ENCODE measurements at regions not wholly inside any gene's neighbourhood (a gene's known extent, or its start where the extent isn't known, plus 50 kb on each side); places are given as distances from the start of the nearest gene placed in this dataset.

DNA sequence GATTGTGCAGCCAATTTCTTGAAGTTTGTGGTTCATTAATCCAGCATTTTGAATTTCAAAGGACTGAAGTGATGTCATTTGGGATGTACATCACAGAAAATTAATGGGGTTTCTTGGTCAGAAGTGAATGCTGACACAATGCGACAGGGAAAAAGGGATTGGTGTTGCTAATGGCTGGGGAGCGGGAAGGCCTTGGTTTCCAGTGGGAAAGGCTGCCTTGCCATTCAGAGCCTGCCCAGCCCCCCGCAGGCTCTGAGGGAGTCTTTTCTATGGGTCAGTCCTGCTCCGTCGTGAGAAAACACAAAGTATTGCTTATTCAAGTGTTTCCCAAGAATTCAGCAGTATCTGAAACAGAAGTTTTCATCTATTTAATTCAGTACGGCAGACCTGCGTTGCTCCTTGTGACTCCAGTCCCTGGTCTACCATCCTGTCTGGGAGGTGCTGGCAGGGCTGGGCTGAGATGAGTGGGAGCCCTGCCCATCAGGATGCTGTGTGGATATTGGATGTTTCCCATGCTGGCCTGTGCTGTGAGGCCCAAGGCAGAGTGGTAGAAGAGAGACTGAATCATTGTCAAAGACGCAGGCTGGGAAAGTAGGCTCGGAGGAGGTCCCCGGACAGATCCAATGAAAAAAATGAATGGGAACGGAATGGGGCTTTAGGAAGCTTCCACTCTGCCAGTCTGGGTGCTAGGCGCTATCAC, 111.2 kb upstream of the KLHL25 start:
- TF ChIP-seq FOXM1 (IDR thresholded peaks at IDR 0.05; ENCODE audit: borderline replicate concordance, low read depth) (no peak), EGR1 (IDR thresholded peaks at IDR 0.05) (no peak), TAF1 (IDR thresholded peaks at IDR 0.05; ENCODE audit: low read depth) (no peak), TEAD4 (IDR thresholded peaks at IDR 0.05) (no peak), CREB1 (IDR thresholded peaks at IDR 0.05; ENCODE audit: low read depth) (no peak), EP300 (IDR thresholded peaks at IDR 0.05; ENCODE audit: borderline replicate concordance) (no peak), NFIC (IDR thresholded peaks at IDR 0.05) (no peak), CEBPB (IDR thresholded peaks at IDR 0.05) (no peak), ZBTB7A (IDR thresholded peaks at IDR 0.05; ENCODE audit: low read depth) (no peak), TCF12 (IDR thresholded peaks at IDR 0.05; ENCODE audit: low read depth) (no peak), RAD21 (IDR thresholded peaks at IDR 0.05; ENCODE audit: low read depth) (no peak), YY1 (IDR thresholded peaks at IDR 0.05; ENCODE audit: low read depth) (no peak)
- TF ChIP-seq, protein P1, sequence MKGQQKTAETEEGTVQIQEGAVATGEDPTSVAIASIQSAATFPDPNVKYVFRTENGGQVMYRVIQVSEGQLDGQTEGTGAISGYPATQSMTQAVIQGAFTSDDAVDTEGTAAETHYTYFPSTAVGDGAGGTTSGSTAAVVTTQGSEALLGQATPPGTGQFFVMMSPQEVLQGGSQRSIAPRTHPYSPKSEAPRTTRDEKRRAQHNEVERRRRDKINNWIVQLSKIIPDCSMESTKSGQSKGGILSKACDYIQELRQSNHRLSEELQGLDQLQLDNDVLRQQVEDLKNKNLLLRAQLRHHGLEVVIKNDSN (IDR thresholded peaks at IDR 0.05): no peak
- TF ChIP-seq, protein P2, sequence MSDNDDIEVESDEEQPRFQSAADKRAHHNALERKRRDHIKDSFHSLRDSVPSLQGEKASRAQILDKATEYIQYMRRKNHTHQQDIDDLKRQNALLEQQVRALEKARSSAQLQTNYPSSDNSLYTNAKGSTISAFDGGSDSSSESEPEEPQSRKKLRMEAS (IDR thresholded peaks at IDR 0.05): no peak
- TF ChIP-seq, protein P3, sequence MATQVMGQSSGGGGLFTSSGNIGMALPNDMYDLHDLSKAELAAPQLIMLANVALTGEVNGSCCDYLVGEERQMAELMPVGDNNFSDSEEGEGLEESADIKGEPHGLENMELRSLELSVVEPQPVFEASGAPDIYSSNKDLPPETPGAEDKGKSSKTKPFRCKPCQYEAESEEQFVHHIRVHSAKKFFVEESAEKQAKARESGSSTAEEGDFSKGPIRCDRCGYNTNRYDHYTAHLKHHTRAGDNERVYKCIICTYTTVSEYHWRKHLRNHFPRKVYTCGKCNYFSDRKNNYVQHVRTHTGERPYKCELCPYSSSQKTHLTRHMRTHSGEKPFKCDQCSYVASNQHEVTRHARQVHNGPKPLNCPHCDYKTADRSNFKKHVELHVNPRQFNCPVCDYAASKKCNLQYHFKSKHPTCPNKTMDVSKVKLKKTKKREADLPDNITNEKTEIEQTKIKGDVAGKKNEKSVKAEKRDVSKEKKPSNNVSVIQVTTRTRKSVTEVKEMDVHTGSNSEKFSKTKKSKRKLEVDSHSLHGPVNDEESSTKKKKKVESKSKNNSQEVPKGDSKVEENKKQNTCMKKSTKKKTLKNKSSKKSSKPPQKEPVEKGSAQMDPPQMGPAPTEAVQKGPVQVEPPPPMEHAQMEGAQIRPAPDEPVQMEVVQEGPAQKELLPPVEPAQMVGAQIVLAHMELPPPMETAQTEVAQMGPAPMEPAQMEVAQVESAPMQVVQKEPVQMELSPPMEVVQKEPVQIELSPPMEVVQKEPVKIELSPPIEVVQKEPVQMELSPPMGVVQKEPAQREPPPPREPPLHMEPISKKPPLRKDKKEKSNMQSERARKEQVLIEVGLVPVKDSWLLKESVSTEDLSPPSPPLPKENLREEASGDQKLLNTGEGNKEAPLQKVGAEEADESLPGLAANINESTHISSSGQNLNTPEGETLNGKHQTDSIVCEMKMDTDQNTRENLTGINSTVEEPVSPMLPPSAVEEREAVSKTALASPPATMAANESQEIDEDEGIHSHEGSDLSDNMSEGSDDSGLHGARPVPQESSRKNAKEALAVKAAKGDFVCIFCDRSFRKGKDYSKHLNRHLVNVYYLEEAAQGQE (IDR thresholded peaks at IDR 0.05; ENCODE audit: low read depth): no peak

DNA sequence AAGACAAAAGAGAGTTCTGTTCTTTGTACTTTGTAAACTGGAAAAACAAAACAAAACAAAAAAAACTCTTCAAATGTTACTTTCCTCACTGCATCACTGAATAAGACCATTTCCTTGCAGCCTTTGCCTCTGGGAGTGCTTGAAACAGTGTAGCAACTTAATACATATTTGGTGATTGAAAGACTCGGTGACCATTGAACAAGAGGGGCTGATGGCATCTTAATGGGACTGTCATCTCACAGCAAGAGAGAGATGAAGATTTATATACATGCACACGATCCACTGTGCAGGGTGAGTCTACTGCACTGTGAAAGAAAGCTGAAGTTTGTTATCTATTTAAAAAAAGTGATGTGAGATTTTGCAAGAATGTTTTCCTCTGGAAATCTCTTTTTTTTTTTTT, 111.9 kb upstream of the KLHL25 start:
- TF ChIP-seq YY1 (IDR thresholded peaks at IDR 0.05; ENCODE audit: low read depth): no peak
- TF ChIP-seq ZBTB7A (IDR thresholded peaks at IDR 0.05; ENCODE audit: low read depth): no peak
- TF ChIP-seq TCF12 (IDR thresholded peaks at IDR 0.05; ENCODE audit: low read depth): no peak
- no peak for TF ChIP-seq TAF1 (IDR thresholded peaks at IDR 0.05; ENCODE audit: low read depth)

DNA sequence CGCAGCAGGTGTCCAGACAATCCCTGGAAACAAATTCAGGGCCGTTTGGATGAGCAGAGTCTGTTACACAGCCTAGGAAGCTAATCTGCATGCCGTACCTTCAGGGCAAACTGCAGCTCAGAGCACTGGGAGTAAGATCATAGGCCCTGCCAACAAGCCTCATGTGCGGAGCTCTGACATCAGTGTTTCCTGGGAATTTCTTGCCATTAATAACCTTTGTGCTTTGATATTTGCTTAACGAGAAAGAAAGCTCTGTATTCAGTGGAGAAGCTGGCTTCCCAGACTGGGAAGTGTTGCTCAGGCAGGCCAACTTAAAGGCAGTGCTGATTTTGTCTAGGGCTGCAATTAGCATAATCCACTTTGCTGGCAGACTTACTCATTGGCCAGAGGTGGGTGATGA, 116.1 kb upstream of the KLHL25 start:
- TF ChIP-seq, protein P1 (IDR thresholded peaks at IDR 0.05): no peak
- no peak for TF ChIP-seq RAD21 (IDR thresholded peaks at IDR 0.05; ENCODE audit: low read depth)
- no peak for TF ChIP-seq ZBTB7A (IDR thresholded peaks at IDR 0.05; ENCODE audit: low read depth)
- TF ChIP-seq, protein P2 (IDR thresholded peaks at IDR 0.05): no peak
- TF ChIP-seq NFIC (IDR thresholded peaks at IDR 0.05): no peak
- TF ChIP-seq, protein P3 (IDR thresholded peaks at IDR 0.05; ENCODE audit: low read depth): no peak

DNA sequence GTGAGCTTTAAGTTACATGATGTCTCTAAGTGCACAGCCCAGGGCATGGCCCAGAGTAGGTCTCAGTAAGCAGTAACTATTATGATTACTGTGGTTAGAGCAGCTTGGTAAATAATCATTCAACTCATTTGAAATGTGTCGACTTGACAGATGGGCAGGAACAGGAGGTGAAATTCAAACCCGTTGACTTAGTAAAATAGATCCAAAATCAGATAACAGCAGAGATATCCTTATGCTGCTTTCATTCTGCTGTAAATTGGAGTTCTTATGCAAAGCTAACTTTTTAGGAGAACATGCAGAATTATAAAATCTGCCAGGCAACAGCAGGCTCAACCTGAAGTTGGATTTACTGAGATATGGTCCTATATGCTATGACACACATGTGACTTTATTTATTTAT, 118.7 kb upstream of the KLHL25 start:
- TF ChIP-seq CREB1 (IDR thresholded peaks at IDR 0.05; ENCODE audit: low read depth) (no peak), TAF1 (IDR thresholded peaks at IDR 0.05; ENCODE audit: low read depth) (no peak), RAD21 (IDR thresholded peaks at IDR 0.05; ENCODE audit: low read depth) (no peak), FOXM1 (IDR thresholded peaks at IDR 0.05; ENCODE audit: borderline replicate concordance, low read depth) (no peak), YY1 (IDR thresholded peaks at IDR 0.05; ENCODE audit: low read depth) (no peak), TEAD4 (IDR thresholded peaks at IDR 0.05) (no peak), TCF12 (IDR thresholded peaks at IDR 0.05; ENCODE audit: low read depth) (no peak), EGR1 (IDR thresholded peaks at IDR 0.05) (no peak), CEBPB (IDR thresholded peaks at IDR 0.05) (no peak), EP300 (IDR thresholded peaks at IDR 0.05; ENCODE audit: borderline replicate concordance) (no peak), ZBTB7A (IDR thresholded peaks at IDR 0.05; ENCODE audit: low read depth) (no peak), NFIC (IDR thresholded peaks at IDR 0.05) (no peak)
- TF ChIP-seq, protein P1 (IDR thresholded peaks at IDR 0.05): no peak
- TF ChIP-seq, protein P3 (IDR thresholded peaks at IDR 0.05; ENCODE audit: low read depth): no peak
- TF ChIP-seq, protein P2 (IDR thresholded peaks at IDR 0.05): no peak

Measured in Ishikawa (cell line).